NB4 (cell line): ENCODE measurements at regions not wholly inside any gene's neighbourhood (a gene's known extent, or its start where the extent isn't known, plus 50 kb on each side); places are given as distances from the start of the nearest gene placed in this dataset.

Source experiments
- CTCF ChIP-seq: IDR thresholded peaks from one replicate; pipeline ENCODE4 v1.5.1; 2012; ENCODE audit warnings: low read depth, low read length
- POLR2A ChIP-seq: IDR thresholded peaks from 2 replicates; pipeline ENCODE4 v1.6.1; 2011; ENCODE audit warnings: mild to moderate bottlenecking; ENCODE audit not compliant: insufficient read length; ENCODE audit errors: extremely low read depth

DNA sequence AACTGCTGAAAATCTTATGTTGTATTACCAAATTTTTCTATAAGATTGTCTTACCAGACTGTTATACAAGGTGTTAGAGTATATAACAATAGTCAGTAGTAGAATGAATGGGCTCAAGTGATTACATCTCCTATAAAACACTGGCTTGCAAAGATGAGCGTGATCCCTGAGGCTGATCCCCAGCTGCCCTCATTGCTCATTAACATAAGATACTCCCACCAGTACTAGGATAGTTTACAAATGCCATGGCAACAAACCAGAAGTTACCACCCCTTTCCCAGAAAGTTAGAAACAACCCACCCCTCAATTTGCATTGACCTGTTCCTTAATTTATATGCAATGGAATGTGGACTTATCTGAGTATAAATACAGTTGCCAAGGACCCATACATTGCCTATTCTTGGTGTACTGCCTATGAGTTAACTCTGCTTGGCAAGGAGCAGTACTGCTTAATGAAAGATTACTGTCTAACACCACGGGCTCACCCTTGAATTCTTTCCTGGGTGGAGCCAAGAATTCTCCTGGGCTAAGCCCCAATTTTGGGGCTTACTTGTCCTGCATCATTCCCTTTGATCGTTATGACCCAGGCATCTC, 252.8 kb upstream of the CHD6 start:
- TF ChIP-seq CTCF (no peak), POLR2A (no peak)
